ENCODE measurements at regions not wholly inside any gene's neighbourhood (a gene's known extent, or its start where the extent isn't known, plus 50 kb on each side); places are given as distances from the start of the nearest gene placed in this dataset.

GRCh38 chr14:34365309-34365915 lies 96.6 kb downstream of the SPTSSA start:
- no peak for DNase-seq (ENCODE audit: low spot score, unreplicated experiment)
- no peaks in the 10 kb centered on the region for H3K36me3 Mint-ChIP-seq (ENCODE audit: insufficient read depth)
- H3K9me3 Mint-ChIP-seq (ENCODE audit: low read depth), result no peaks in the 10 kb centered on the region
- H3K4me1 Mint-ChIP-seq (ENCODE audit: low read depth), result peaks cover 7% of the 10 kb centered on the region
- no peak overlapping the region for H3K27ac Mint-ChIP-seq
- peaks cover 6% of the 10 kb centered on the region for H3K27me3 Mint-ChIP-seq
- H3K4me3 Mint-ChIP-seq (ENCODE audit: low read depth), result no peak overlapping the region
- no peak for TF ChIP-seq CTCF (IDR thresholded peaks at IDR 0.05; ENCODE audit: unreplicated experiment)

GRCh38 chr14:34364201-34364600 lies 97.8 kb downstream of the SPTSSA start:
- Mint-ChIP-seq H3K27ac (no peak overlapping the region), H3K36me3 (ENCODE audit: insufficient read depth) (no peaks in the 10 kb centered on the region), H3K9me3 (ENCODE audit: low read depth) (no peaks in the 10 kb centered on the region), H3K4me3 (ENCODE audit: low read depth) (no peak overlapping the region), H3K27me3 (peaks cover 6% of the 10 kb centered on the region), H3K4me1 (ENCODE audit: low read depth) (peaks cover 9% of the 10 kb centered on the region)
- TF ChIP-seq CTCF (IDR thresholded peaks at IDR 0.05; ENCODE audit: unreplicated experiment), result no peak
- DNase-seq (ENCODE audit: low spot score, unreplicated experiment), result no peak

DNA sequence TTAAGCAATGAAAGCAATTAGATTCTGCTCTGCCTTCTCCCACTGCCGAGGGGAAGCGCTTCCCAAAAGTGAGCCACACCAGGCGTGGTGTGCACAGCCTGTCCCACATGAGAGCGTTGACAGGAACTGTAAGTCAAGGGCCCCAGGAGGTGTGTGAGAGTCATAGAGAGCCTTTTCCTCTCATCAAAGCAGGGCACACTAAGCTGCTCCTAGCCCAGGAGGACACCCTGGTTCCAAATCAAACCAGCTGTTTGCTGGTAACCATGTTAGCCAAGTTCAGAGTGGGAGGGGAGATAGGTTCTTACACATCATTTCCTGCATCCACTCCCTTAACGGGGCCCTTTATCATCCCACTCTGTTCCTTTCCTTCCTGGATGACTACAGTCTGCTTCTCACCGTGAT lies 98.3 kb downstream of the SPTSSA start:
- TF ChIP-seq CTCF (IDR thresholded peaks at IDR 0.05; ENCODE audit: unreplicated experiment), result no peak
- Mint-ChIP-seq H3K9me3 (ENCODE audit: low read depth) (no peaks in the 10 kb centered on the region), H3K27ac (no peak overlapping the region), H3K27me3 (peaks cover 6% of the 10 kb centered on the region), H3K36me3 (ENCODE audit: insufficient read depth) (no peaks in the 10 kb centered on the region), H3K4me3 (ENCODE audit: low read depth) (no peak overlapping the region), H3K4me1 (ENCODE audit: low read depth) (peaks cover 7% of the 10 kb centered on the region)
- DNase-seq (ENCODE audit: low spot score, unreplicated experiment), result no peak

- Mint-ChIP-seq H3K27me3 (peaks cover 6% of the 10 kb centered on the region), H3K27ac (no peak overlapping the region), H3K36me3 (ENCODE audit: insufficient read depth) (no peaks in the 10 kb centered on the region), H3K4me3 (ENCODE audit: low read depth) (no peak overlapping the region), H3K4me1 (ENCODE audit: low read depth) (peaks cover 5% of the 10 kb centered on the region), H3K9me3 (ENCODE audit: low read depth) (no peaks in the 10 kb centered on the region)
- no peak for DNase-seq (ENCODE audit: low spot score, unreplicated experiment)
- no peak for TF ChIP-seq CTCF (IDR thresholded peaks at IDR 0.05; ENCODE audit: unreplicated experiment)
Observed at GRCh38 chr14:34362641-34363251, 99.3 kb downstream of the SPTSSA start.

GRCh38 chr14:34361504-34362011 lies 100.5 kb downstream of the SPTSSA start:
- no peak for DNase-seq (ENCODE audit: low spot score, unreplicated experiment)
- Mint-ChIP-seq H3K27ac (no peak overlapping the region), H3K4me3 (ENCODE audit: low read depth) (no peak overlapping the region), H3K4me1 (ENCODE audit: low read depth) (peaks cover 5% of the 10 kb centered on the region), H3K36me3 (ENCODE audit: insufficient read depth) (no peaks in the 10 kb centered on the region), H3K27me3 (peaks cover 6% of the 10 kb centered on the region), H3K9me3 (ENCODE audit: low read depth) (no peaks in the 10 kb centered on the region)
- TF ChIP-seq CTCF (IDR thresholded peaks at IDR 0.05; ENCODE audit: unreplicated experiment), result no peak
